Panc1 (cell line): ENCODE measurements at regions not wholly inside any gene's neighbourhood (a gene's known extent, or its start where the extent isn't known, plus 50 kb on each side); places are given as distances from the start of the nearest gene placed in this dataset.

ENCODE experiments used
- CTCF ChIP-seq: fragments of 450-650 bp; IDR thresholded peaks from 2 replicates; pipeline ENCODE4 v1.5.1; 2017; ENCODE audit warnings: mild to moderate bottlenecking
- POLR2AphosphoS5 ChIP-seq: IDR thresholded peaks from 2 replicates; pipeline ENCODE4 v1.6.1; 2012; ENCODE audit warnings: mild to moderate bottlenecking, low read depth, low read length, moderate library complexity
- REST ChIP-seq, 2 experiments: IDR thresholded peaks; 2 replicates each; pipeline ENCODE4 v1.6.1; 2011 to 2012; ENCODE audit warnings: low read depth in 2 of 2, control low read depth in 1 of 2, low read length in 1 of 2, mild to moderate bottlenecking in 1 of 2, moderate library complexity in 1 of 2; ENCODE audit not compliant: insufficient read depth in 1 of 2
- SIN3A ChIP-seq: IDR thresholded peaks from 2 replicates; pipeline ENCODE4 v1.6.1; 2012; ENCODE audit warnings: low read depth, mild to moderate bottlenecking, low read length, moderate library complexity, borderline replicate concordance; ENCODE audit not compliant: insufficient read depth
- TCF7L2 ChIP-seq: IDR thresholded peaks from 2 replicates; pipeline ENCODE4 v1.6.1; 2011; ENCODE audit warnings: mild to moderate bottlenecking, low read depth, low read length, inconsistent platforms

GRCh38 chr13:104769545-104769944, 1703.3 kb upstream of the SLC10A2 start:
- TF ChIP-seq POLR2AphosphoS5 = no peak
- TF ChIP-seq CTCF = no peak
- no peak for TF ChIP-seq TCF7L2
- TF ChIP-seq SIN3A = no peak
- no peak for TF ChIP-seq REST (IDR thresholded peaks at IDR 0.05; ENCODE audit: insufficient read depth in 1 of 2, low read depth in 2 of 2, low read length in 1 of 2)
